Stomach (tissue), 4 donors: ENCODE measurements at regions not wholly inside any gene's neighbourhood (a gene's known extent, or its start where the extent isn't known, plus 50 kb on each side); places are given as distances from the start of the nearest gene placed in this dataset.

Experiments used
- EP300 ChIP-seq: sonication (generic); formaldehyde crosslinking; IDR thresholded peaks from one replicate; pipeline ENCODE4 v1.6.1; 2017; ENCODE audit warnings: antibody characterized with exemption
- POLR2AphosphoS5 ChIP-seq, 3 donors: sonication (generic); formaldehyde crosslinking; IDR thresholded peaks; one replicate each; pipeline ENCODE4 v1.6.1; 2016; ENCODE audit warnings: antibody characterized with exemption in 3 of 3
- TF ChIP-seq, protein P1 (sequence below), 7 experiments: fragments of 450-650 bp in 4 of 7; fragments of 200-600 bp in 3 of 7; sonication (generic) in 3 of 7; IDR thresholded peaks; one replicate each; pipeline ENCODE4 v1.5.1; 2016 to 2019; ENCODE audit warnings: antibody characterized with exemption in 7 of 7, control low read depth in 2 of 7, mild to moderate bottlenecking in 1 of 7

DNA sequence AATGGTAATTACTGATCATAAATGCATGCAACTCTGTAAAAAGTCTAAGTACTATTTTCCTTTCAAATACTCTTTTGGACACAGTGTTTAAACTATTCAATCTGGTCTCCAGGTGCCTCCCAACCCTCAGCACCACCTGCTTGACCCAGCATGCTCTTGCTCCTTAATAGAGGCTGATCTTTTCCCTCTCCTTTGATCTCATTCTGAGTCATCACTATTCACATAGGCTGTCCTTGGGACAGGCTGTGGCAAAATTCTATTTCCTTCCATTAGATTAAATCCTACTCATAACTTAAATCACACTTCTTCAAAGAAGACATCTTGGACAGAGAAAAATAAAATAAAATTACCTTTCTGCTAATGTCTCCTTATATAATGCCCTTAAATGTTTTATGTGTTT is 199.4 kb upstream of the ST8SIA4 start:
- TF ChIP-seq, protein P1, sequence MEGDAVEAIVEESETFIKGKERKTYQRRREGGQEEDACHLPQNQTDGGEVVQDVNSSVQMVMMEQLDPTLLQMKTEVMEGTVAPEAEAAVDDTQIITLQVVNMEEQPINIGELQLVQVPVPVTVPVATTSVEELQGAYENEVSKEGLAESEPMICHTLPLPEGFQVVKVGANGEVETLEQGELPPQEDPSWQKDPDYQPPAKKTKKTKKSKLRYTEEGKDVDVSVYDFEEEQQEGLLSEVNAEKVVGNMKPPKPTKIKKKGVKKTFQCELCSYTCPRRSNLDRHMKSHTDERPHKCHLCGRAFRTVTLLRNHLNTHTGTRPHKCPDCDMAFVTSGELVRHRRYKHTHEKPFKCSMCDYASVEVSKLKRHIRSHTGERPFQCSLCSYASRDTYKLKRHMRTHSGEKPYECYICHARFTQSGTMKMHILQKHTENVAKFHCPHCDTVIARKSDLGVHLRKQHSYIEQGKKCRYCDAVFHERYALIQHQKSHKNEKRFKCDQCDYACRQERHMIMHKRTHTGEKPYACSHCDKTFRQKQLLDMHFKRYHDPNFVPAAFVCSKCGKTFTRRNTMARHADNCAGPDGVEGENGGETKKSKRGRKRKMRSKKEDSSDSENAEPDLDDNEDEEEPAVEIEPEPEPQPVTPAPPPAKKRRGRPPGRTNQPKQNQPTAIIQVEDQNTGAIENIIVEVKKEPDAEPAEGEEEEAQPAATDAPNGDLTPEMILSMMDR (IDR thresholded peaks at IDR 0.05): no peak
- TF ChIP-seq POLR2AphosphoS5 (IDR thresholded peaks at IDR 0.05) (no peak), EP300 (no peak)
